ENCODE measurements at regions not wholly inside any gene's neighbourhood (a gene's known extent, or its start where the extent isn't known, plus 50 kb on each side); places are given as distances from the start of the nearest gene placed in this dataset.

GRCh38 chr2:12795851-12796250 is 79.1 kb downstream of the TRIB2 start:
- TF ChIP-seq MYC (IDR thresholded peaks at IDR 0.05; ENCODE audit: low read depth, low read length): no peak
- TF ChIP-seq MYC (CRISPR knock-in tag; IDR thresholded peaks at IDR 0.05; ENCODE audit: borderline replicate concordance, low read depth): no peak
- no peak for TF ChIP-seq GTF2E2 (tag; IDR thresholded peaks at IDR 0.05)
- no peak for TF ChIP-seq ZNF384 (IDR thresholded peaks at IDR 0.05; ENCODE audit: low read depth, low read length)
- no peak for TF ChIP-seq CAMTA2 (CRISPR knock-in tag; conservative IDR thresholded peaks at IDR 0.05)
- TF ChIP-seq ATF2 (CRISPR knock-in tag; IDR thresholded peaks at IDR 0.05): no peak
- no peak for TF ChIP-seq SIN3A (IDR thresholded peaks at IDR 0.05; ENCODE audit: borderline replicate concordance in 2 of 2, control insufficient read depth in 1 of 2, low read depth in 2 of 2, low read length in 2 of 2)
- TF ChIP-seq, protein P1, sequence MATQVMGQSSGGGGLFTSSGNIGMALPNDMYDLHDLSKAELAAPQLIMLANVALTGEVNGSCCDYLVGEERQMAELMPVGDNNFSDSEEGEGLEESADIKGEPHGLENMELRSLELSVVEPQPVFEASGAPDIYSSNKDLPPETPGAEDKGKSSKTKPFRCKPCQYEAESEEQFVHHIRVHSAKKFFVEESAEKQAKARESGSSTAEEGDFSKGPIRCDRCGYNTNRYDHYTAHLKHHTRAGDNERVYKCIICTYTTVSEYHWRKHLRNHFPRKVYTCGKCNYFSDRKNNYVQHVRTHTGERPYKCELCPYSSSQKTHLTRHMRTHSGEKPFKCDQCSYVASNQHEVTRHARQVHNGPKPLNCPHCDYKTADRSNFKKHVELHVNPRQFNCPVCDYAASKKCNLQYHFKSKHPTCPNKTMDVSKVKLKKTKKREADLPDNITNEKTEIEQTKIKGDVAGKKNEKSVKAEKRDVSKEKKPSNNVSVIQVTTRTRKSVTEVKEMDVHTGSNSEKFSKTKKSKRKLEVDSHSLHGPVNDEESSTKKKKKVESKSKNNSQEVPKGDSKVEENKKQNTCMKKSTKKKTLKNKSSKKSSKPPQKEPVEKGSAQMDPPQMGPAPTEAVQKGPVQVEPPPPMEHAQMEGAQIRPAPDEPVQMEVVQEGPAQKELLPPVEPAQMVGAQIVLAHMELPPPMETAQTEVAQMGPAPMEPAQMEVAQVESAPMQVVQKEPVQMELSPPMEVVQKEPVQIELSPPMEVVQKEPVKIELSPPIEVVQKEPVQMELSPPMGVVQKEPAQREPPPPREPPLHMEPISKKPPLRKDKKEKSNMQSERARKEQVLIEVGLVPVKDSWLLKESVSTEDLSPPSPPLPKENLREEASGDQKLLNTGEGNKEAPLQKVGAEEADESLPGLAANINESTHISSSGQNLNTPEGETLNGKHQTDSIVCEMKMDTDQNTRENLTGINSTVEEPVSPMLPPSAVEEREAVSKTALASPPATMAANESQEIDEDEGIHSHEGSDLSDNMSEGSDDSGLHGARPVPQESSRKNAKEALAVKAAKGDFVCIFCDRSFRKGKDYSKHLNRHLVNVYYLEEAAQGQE (IDR thresholded peaks at IDR 0.05; ENCODE audit: borderline replicate concordance): no peak
- TF ChIP-seq, protein P1 (CRISPR knock-in tag; IDR thresholded peaks at IDR 0.05; ENCODE audit: low read depth): no peak
- TF ChIP-seq NR2C1 (IDR thresholded peaks at IDR 0.05): no peak
- TF ChIP-seq NR2C1 (tag; IDR thresholded peaks at IDR 0.05): no peak
- no peak for TF ChIP-seq ZNF24 (IDR thresholded peaks at IDR 0.05)
- no peak for TF ChIP-seq SMARCA4 (IDR thresholded peaks at IDR 0.05)
